22Rv1 (cell line): ENCODE measurements at regions not wholly inside any gene's neighbourhood (a gene's known extent, or its start where the extent isn't known, plus 50 kb on each side); places are given as distances from the start of the nearest gene placed in this dataset.

Experiments
- ZFX ChIP-seq: fragments of 450-650 bp; IDR thresholded peaks from 2 replicates; pipeline ENCODE4 v1.6.1; 2017; ENCODE audit warnings: antibody characterized with exemption, borderline replicate concordance
- TF ChIP-seq, protein P1 (sequence below): fragments of 450-650 bp; IDR thresholded peaks from 2 replicates; pipeline ENCODE4 v1.5.1; 2017; ENCODE audit warnings: mild to moderate bottlenecking

DNA sequence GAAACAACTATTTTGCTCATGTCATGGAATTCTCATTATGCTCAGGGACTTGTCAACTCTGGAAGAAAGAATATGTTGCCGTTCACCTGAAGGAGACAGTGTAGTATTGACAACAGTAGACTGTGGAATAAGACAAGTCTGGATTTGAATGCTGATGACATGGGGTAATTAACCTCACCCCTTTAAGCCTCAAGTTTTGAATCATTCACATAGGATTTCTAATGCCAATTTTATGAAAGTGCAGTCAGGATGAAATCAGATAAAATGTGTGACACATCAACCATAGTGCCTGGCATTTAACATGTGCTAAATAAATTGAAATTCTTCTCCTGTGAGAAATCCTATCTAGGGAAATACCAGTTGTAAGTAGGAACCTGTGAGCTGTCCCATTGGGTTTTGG lies 305.8 kb downstream of the KIF20B start:
- TF ChIP-seq, protein P1, sequence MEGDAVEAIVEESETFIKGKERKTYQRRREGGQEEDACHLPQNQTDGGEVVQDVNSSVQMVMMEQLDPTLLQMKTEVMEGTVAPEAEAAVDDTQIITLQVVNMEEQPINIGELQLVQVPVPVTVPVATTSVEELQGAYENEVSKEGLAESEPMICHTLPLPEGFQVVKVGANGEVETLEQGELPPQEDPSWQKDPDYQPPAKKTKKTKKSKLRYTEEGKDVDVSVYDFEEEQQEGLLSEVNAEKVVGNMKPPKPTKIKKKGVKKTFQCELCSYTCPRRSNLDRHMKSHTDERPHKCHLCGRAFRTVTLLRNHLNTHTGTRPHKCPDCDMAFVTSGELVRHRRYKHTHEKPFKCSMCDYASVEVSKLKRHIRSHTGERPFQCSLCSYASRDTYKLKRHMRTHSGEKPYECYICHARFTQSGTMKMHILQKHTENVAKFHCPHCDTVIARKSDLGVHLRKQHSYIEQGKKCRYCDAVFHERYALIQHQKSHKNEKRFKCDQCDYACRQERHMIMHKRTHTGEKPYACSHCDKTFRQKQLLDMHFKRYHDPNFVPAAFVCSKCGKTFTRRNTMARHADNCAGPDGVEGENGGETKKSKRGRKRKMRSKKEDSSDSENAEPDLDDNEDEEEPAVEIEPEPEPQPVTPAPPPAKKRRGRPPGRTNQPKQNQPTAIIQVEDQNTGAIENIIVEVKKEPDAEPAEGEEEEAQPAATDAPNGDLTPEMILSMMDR = no peak
- TF ChIP-seq ZFX = no peak
